Activated T-cell treated with anti-CD3 and anti-CD28 coated beads, Interleukin-2, amount 50 U/mL, for 72 hours (primary cell): ENCODE measurements at regions not wholly inside any gene's neighbourhood (a gene's known extent, or its start where the extent isn't known, plus 50 kb on each side); places are given as distances from the start of the nearest gene placed in this dataset.
"Not testable (repeated sequence)": the region's sequence is repeated elsewhere in the genome, so short reads cannot be mapped to it uniquely, and the experiment has no call there.

Source experiments
- ATAC-seq, 2 donors: fragments of 150-1000 bp; cut with Tn5 transposase; replicated peaks in 1 of 2; 2 replicates each; pipeline ENCODE4 v1.10.0; 2021; ENCODE audit warnings: moderate library complexity in 2 of 2, mild to moderate bottlenecking in 1 of 2
- DNase-seq, 2 donors: peaks; one replicate each; pipeline ENCODE4 v3.0.0; 2021 to 2022; ENCODE audit warnings: mixed read lengths in 1 of 2
- H3K27ac Mint-ChIP-seq: one replicate; pipeline ENCODE4 v1.8.0; 2022; ENCODE audit warnings: mild to moderate bottlenecking, moderate library complexity, mixed read lengths
- H3K27me3 Mint-ChIP-seq: one replicate; pipeline ENCODE4 v1.8.0; 2022; ENCODE audit warnings: low read depth, mixed read lengths
- H3K36me3 Mint-ChIP-seq, 2 donors: one replicate each; pipeline ENCODE4 v1.8.0; 2022; ENCODE audit warnings: mixed read lengths in 2 of 2, mild to moderate bottlenecking in 1 of 2; ENCODE audit not compliant: insufficient read depth in 2 of 2
- H3K4me1 Mint-ChIP-seq: one replicate; pipeline ENCODE4 v1.8.0; 2022; ENCODE audit warnings: low read depth, mixed read lengths
- H3K4me3 Mint-ChIP-seq, 2 donors: one replicate each; pipeline ENCODE4 v1.8.0; 2022; ENCODE audit warnings: mild to moderate bottlenecking in 2 of 2, mixed read lengths in 2 of 2, moderate library complexity in 2 of 2
- H3K9me3 Mint-ChIP-seq, 2 donors: one replicate each; pipeline ENCODE4 v1.8.0; 2022; ENCODE audit warnings: mixed read lengths in 2 of 2

GRCh38 chr6:92122746-92123145 is 1296.6 kb downstream of the EPHA7 start:
- no peaks in the 10 kb centered on the region for H3K27me3 Mint-ChIP-seq
- H3K9me3 Mint-ChIP-seq, result peaks cover 0 to 5% of the 10 kb centered on the region in 2 donors
- no peak overlapping the region for H3K27ac Mint-ChIP-seq
- DNase-seq (no peak), ATAC-seq (no peak)
- H3K4me3 Mint-ChIP-seq, result no peak overlapping the region
- no peaks in the 10 kb centered on the region for H3K4me1 Mint-ChIP-seq
- H3K36me3 Mint-ChIP-seq, result no peaks in the 10 kb centered on the region

DNA sequence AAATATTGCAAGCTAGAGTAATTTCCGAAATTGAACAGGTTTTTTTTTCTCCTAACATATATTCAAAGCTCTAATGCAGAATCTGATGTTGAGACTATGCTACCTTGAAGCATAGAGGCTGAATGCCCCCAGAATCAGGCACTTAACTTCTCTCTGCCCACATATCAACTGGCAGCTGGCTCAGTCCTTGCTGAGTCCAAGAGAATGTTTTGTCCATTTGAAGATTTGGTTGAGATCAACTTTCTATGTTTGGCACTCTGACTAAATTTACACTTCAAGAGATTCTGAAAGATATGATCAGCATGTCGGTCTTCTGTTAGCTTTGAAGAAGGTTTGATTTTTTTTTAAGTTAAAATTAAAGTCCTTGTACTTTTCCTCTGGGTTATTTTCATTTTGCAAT is 1298.1 kb downstream of the EPHA7 start:
- no peak for DNase-seq
- Mint-ChIP-seq H3K9me3 (peaks cover 0 to 2% of the 10 kb centered on the region in 2 donors), H3K4me3 (no peak overlapping the region)

GRCh38 chr6:92117800-92118199 is 1301.6 kb downstream of the EPHA7 start:
- no peak overlapping the region for H3K27ac Mint-ChIP-seq
- no peak for DNase-seq

More for the DNA sequence above, 1298.1 kb downstream of the EPHA7 start:
- Mint-ChIP-seq H3K36me3 (no peaks in the 10 kb centered on the region), H3K4me1 (no peaks in the 10 kb centered on the region), H3K27ac (no peak overlapping the region), H3K27me3 (no peaks in the 10 kb centered on the region)
- ATAC-seq, result no peak

GRCh38 chr6:92114797-92115196 is 1304.6 kb downstream of the EPHA7 start:
- Mint-ChIP-seq H3K36me3 (no peaks in the 10 kb centered on the region), H3K27ac (no peak overlapping the region), H3K4me3 (no peak overlapping the region), H3K27me3 (no peaks in the 10 kb centered on the region), H3K9me3 (peaks cover 0 to 1% of the 10 kb centered on the region in 2 donors), H3K4me1 (no peaks in the 10 kb centered on the region)
- DNase-seq, result no peak
- no peak for ATAC-seq

More at GRCh38 chr6:92117800-92118199, 1301.6 kb downstream of the EPHA7 start:
- Mint-ChIP-seq H3K36me3 (no peaks in the 10 kb centered on the region), H3K9me3 (peaks cover 0 to 1% of the 10 kb centered on the region in 2 donors), H3K4me3 (no peak overlapping the region), H3K4me1 (no peaks in the 10 kb centered on the region), H3K27me3 (no peaks in the 10 kb centered on the region)
- ATAC-seq, result no peak

DNA sequence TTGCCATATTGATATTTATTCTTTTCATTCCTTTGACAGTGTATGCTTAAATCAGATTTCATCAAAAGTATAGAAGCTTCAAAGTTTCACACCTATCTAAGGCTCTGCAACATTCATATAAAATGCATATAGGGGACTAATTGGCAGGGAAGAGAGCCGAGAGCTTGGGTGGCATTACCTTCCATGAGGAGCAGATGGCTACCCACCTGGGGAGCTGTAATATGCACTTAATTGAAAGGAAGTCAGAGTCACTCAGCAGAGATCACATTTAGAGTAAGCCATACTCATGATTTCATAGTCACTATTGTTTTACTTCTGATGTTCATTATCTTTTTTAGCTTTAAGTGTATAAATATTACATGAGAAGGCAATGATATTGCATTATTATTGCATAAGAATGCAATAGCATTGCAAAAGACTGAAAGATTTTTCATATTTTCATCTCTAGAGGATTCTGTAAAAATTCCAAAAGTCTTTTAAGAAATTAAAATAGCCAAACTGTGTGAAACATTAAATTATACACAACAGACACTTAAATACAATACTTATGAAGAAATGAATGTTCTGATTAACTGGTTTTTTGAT is 1305.2 kb downstream of the EPHA7 start:
- Mint-ChIP-seq H3K4me3 (no peak overlapping the region), H3K27me3 (no peaks in the 10 kb centered on the region), H3K36me3 (no peaks in the 10 kb centered on the region), H3K27ac (no peak overlapping the region), H3K9me3 (peaks cover 0 to 1% of the 10 kb centered on the region in 2 donors), H3K4me1 (no peaks in the 10 kb centered on the region)
- ATAC-seq (no peak), DNase-seq (no peak)

DNA sequence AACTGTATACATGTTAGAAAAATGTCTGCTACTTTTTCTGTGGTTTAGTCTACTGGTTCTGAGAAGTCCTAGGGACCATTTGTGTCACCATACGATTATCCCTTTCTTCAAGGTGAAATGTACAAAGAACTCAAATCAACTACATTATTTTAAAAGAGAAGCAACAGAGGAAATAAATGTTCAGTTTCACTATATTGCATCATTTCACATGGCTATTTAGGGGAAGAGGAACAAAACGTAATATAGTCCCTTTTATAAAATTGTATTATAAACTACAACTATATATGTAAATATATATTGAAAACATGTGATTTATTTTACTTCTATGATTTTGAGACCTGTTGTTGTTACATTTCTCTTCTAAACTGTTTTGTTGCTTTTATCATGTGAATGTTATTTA is 1308.0 kb downstream of the EPHA7 start:
- Mint-ChIP-seq H3K27me3 (no peaks in the 10 kb centered on the region), H3K9me3 (peaks cover 9 to 10% of the 10 kb centered on the region in 2 donors), H3K4me1 (no peaks in the 10 kb centered on the region), H3K36me3 (peaks cover 2 to 5% of the 10 kb centered on the region in 2 donors), H3K27ac (no peak overlapping the region), H3K4me3 (no peak overlapping the region)
- ATAC-seq (no peak), DNase-seq (no peak)

DNA sequence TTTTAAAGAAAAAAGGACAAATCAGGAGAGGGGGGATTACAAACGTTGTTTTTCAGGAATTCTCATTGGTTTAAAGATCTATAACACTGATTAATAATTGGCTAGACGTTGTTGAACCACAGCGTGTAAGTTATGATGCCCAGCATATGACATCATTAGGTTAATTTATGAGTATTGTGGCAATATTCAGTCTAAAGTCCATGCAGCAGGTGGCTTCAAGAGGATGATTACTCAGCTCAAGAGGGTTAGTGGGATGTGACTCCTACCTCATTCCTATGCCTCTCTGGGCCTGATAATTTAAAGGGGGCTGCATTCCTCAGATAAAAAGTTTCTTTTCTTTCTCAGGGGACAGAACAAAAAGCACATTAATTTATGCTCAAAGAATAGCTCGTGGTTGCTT is 1309.0 kb downstream of the EPHA7 start:
- no peak for ATAC-seq
- Mint-ChIP-seq H3K27ac (no peak overlapping the region), H3K9me3 (peaks cover 8 to 11% of the 10 kb centered on the region in 2 donors), H3K4me3 (no peak overlapping the region), H3K36me3 (peaks cover 2 to 5% of the 10 kb centered on the region in 2 donors), H3K27me3 (no peaks in the 10 kb centered on the region), H3K4me1 (no peaks in the 10 kb centered on the region)
- no peak for DNase-seq

- ATAC-seq (no peak), DNase-seq (no peak)
- no peaks in the 10 kb centered on the region for H3K4me1 Mint-ChIP-seq
- peaks cover 2 to 5% of the 10 kb centered on the region in 2 donors for H3K36me3 Mint-ChIP-seq
- peaks cover 8 to 13% of the 10 kb centered on the region in 2 donors for H3K9me3 Mint-ChIP-seq
- H3K27me3 Mint-ChIP-seq, result no peaks in the 10 kb centered on the region
- no peak overlapping the region for H3K27ac Mint-ChIP-seq
- H3K4me3 Mint-ChIP-seq, result no peak overlapping the region
Observed at GRCh38 chr6:92109956-92110355, 1309.4 kb downstream of the EPHA7 start.

DNA sequence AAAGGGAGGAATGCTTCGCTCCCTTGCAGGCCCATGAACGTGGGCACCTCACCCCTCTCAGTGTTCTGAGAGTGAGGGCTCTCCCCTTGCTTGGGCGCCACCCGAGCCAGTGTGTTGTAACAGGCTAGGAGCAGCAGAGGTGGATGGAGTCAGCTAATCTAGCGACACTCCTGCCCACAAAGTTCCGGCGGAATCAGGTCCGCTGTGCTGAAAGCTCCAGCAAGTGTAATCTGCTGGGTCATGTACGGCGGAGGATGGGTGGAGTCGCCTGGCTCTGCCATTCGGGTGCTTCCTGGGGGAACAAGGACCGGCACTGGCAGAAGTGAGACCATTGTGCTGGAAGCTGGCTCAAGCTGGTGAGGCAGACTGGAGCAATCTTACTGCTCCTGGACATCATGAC is 1310.1 kb downstream of the EPHA7 start:
- H3K36me3 Mint-ChIP-seq, result peaks cover 2 to 5% of the 10 kb centered on the region in 2 donors
- no peak overlapping the region for H3K4me3 Mint-ChIP-seq
- no peak for ATAC-seq
- no peaks in the 10 kb centered on the region for H3K27me3 Mint-ChIP-seq
- H3K9me3 Mint-ChIP-seq, result peaks cover 8 to 16% of the 10 kb centered on the region in 2 donors
- no peak for DNase-seq
- no peaks in the 10 kb centered on the region for H3K4me1 Mint-ChIP-seq
- no peak overlapping the region for H3K27ac Mint-ChIP-seq

DNA sequence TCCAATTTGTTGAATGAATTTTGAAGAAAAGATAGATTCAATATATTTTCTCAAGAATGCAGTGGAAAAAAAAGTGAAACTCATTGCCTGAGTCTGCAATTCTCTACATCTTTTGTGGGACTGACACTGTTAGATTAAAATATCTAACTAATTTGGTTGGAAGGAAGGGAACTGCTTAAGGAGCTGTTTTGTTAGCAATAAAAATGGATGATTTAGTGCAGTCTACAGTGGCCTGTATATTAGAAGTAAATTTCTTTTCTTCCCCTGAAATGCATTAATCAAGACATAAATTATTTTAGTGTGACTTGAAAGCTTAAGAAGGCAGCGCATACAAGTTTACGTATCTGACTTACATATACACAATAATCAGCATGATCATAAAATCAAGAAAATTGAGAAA is 1332.6 kb downstream of the EPHA7 start:
- H3K36me3 Mint-ChIP-seq, result no peaks in the 10 kb centered on the region
- DNase-seq (no peak), ATAC-seq (no peak)
- H3K4me3 Mint-ChIP-seq, result no peak overlapping the region
- H3K4me1 Mint-ChIP-seq, result no peaks in the 10 kb centered on the region
- no peaks in the 10 kb centered on the region for H3K27me3 Mint-ChIP-seq
- H3K27ac Mint-ChIP-seq, result no peak overlapping the region
- peaks cover 11 to 17% of the 10 kb centered on the region in 2 donors for H3K9me3 Mint-ChIP-seq

- H3K36me3 Mint-ChIP-seq, H3K27me3 Mint-ChIP-seq, DNase-seq, ATAC-seq, H3K27ac Mint-ChIP-seq, H3K4me3 Mint-ChIP-seq, H3K4me1 Mint-ChIP-seq: not testable (repeated sequence)
- H3K9me3 Mint-ChIP-seq, result peaks cover 18% of the 10 kb centered on the region in 2 donors
Observed at GRCh38 chr6:92083914-92084313, 1335.4 kb downstream of the EPHA7 start.

DNA sequence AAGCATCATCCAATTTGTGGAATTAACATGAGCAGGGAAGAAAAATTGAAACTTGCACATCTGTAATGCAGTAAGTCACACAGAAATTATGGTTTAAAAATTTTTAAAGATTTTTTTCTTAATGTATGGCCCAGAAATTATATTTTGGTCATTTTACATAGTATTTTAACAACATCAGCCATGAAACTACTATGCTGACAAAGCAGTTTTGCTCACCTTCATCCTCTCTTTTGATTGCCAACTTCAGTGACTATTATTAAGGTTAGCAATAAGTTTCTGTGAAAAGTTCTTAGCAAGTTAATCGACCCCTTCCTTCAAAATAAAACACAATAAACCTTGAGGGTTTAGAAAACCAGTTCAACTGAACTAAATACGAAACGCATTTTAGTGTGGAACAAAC is 1347.0 kb downstream of the EPHA7 start:
- H3K27ac Mint-ChIP-seq, result no peak overlapping the region
- no peak for ATAC-seq
- no peak overlapping the region for H3K4me3 Mint-ChIP-seq
- H3K27me3 Mint-ChIP-seq, result no peaks in the 10 kb centered on the region
- no peaks in the 10 kb centered on the region for H3K4me1 Mint-ChIP-seq
- H3K9me3 Mint-ChIP-seq, result peaks cover 0 to 1% of the 10 kb centered on the region in 2 donors
- H3K36me3 Mint-ChIP-seq, result no peaks in the 10 kb centered on the region
- no peak for DNase-seq

DNA sequence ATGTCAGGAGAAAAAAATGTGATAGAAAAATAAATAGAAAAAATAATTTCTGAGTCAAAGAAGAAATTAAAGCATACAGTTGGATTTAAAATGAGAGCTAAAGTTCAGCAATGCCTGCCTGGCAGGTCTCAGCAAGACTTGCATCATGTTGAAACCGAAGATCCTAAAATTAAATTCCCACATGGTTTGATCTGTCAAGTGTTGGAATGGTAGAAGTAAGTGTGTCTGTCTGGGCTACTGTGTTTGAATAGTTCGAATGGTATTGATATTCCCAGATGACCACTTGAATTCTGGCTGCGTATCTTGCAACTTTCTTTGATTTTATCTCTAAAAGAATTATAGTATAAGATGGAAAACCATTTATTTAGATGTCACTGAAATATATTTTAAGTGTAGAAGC is 1349.6 kb downstream of the EPHA7 start:
- DNase-seq (no peak), ATAC-seq (no peak)
- Mint-ChIP-seq H3K27ac (no peak overlapping the region), H3K4me3 (no peak overlapping the region), H3K9me3 (no peaks in the 10 kb centered on the region), H3K27me3 (no peaks in the 10 kb centered on the region), H3K4me1 (no peaks in the 10 kb centered on the region), H3K36me3 (no peaks in the 10 kb centered on the region)

- Mint-ChIP-seq H3K4me1 (no peaks in the 10 kb centered on the region), H3K9me3 (peaks cover 0 to 1% of the 10 kb centered on the region in 2 donors), H3K4me3 (no peak overlapping the region), H3K27ac (no peak overlapping the region), H3K27me3 (no peaks in the 10 kb centered on the region), H3K36me3 (no peaks in the 10 kb centered on the region)
- DNase-seq (no peak), ATAC-seq (no peak)
Observed at GRCh38 chr6:92052513-92052912, 1366.8 kb downstream of the EPHA7 start.
